ENCODE measurements at regions not wholly inside any gene's neighbourhood (a gene's known extent, or its start where the extent isn't known, plus 50 kb on each side); places are given as distances from the start of the nearest gene placed in this dataset.
A peak's percentile ranks its signal among the peaks of the same experiment; 100 is the strongest.

- FAIRE-seq (no peak), ATAC-seq (peak; percentile 14 to 55 (median 53)), DNase-seq (peak in 5 of 6 donors; percentile 39 to 80 (median 57))
- Histone ChIP-seq H3K36me3 (no peaks in the 10 kb centered on the region), H3K4me1 (peaks cover 13 to 16% (median 15%) of the 10 kb centered on the region in 3 donors), H3K27ac (peak overlapping the region; percentile 57 to 68 (median 64)), H3K4me3 (no peak overlapping the region), H3K27me3 (no peaks in the 10 kb centered on the region), H3K9me3 (no peaks in the 10 kb centered on the region)
- TF ChIP-seq CTCF (IDR thresholded peaks at IDR 0.05), result no peak
- WGBS, 2 donors, result 66 to 68% methylated on average over 21 of the region's 21 CpGs
- intact Hi-C loops (cut with DNase I), result no loop called here
Observed at GRCh38 chr15:70196372-70197316, 98.9 kb upstream of the TLE3 start.

DNA sequence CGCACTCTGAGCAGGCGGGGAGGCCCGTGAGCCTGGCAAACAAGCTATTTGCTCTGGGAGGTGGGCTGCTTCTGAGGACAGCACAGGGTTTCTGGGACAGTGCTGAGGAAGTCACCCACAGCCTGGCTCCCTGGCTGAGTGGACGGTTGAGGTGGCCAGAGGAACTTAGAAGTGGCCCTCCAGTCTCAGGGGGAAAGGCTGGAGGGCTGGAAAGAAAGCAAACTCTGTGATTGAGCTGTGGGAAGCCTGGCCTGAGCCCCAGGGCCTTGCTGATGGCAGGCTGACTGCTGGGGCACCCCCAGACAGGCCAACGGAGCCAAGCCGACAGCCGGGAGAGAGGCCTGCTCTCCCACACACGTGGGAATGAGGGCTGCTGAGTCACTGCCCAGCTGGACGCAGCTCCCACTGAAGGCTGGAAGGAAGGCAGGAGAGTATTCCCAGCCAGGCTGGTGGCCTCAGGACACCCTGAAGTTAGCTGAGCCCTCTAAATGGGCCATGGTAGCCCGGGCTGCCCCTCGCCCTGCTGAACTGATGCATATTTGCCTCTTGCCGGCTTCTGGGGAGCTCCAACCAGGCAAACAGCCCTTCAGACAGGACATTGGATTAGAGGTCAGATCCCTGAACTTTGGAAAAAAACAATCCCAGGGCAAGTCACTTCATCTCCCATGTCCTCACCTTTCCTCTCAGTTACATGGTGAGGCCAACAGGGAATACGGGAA, 98.0 kb upstream of the TLE3 start:
- peaks cover 13 to 16% (median 15%) of the 10 kb centered on the region in 3 donors for H3K4me1 ChIP-seq
- H3K4me3 ChIP-seq, result no peak overlapping the region
- intact Hi-C loops (cut with DNase I), result no loop called here
- no peak for FAIRE-seq
- peak overlapping the region; percentile 57 to 68 (median 64) for H3K27ac ChIP-seq
- H3K36me3 ChIP-seq, result no peaks in the 10 kb centered on the region
- TF ChIP-seq CTCF (IDR thresholded peaks at IDR 0.05), result no peak
- no peaks in the 10 kb centered on the region for H3K9me3 ChIP-seq
- H3K27me3 ChIP-seq, result no peaks in the 10 kb centered on the region
- DNase-seq, result peak; percentile 83 to 95 (median 91)
- 29% methylated on average over 13 of the region's 13 CpGs for WGBS, 2 donors
- ATAC-seq, result peak; percentile 95 to 97 (median 96)

DNA sequence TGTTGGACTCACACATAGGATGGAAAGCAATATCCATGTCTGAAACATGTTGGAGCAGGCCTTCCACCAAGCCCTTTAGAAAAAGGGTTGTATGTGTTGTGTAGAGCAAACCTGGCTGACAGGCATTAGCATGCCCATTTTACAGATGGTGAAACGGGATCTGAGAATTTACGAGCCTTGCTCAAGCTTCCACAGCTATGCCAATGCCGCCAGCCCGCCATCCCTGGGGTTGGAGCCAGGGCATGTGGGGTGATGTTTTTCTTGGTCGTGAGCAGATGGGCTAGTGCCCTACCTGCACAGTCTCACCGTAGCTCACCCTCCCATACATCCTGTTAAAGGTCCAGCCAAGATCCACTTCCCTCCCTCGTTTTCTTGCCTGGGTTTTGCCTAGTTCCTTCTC, 97.5 kb upstream of the TLE3 start:
- peak overlapping the region; percentile 57 to 68 (median 64) for H3K27ac ChIP-seq
- no peaks in the 10 kb centered on the region for H3K36me3 ChIP-seq
- intact Hi-C loops (cut with DNase I), result no loop called here
- peaks cover 13 to 16% (median 15%) of the 10 kb centered on the region in 3 donors for H3K4me1 ChIP-seq
- DNase-seq (peak in 1 of 6 donors; percentile 25), FAIRE-seq (no peak), ATAC-seq (peak in 1 of 4 donors; percentile 11)
- H3K9me3 ChIP-seq, result no peaks in the 10 kb centered on the region
- TF ChIP-seq CTCF (IDR thresholded peaks at IDR 0.05), result no peak
- no peak overlapping the region for H3K4me3 ChIP-seq
- WGBS, 2 donors, result 70 to 76% methylated on average over 7 of the region's 7 CpGs
- H3K27me3 ChIP-seq, result no peaks in the 10 kb centered on the region

DNA sequence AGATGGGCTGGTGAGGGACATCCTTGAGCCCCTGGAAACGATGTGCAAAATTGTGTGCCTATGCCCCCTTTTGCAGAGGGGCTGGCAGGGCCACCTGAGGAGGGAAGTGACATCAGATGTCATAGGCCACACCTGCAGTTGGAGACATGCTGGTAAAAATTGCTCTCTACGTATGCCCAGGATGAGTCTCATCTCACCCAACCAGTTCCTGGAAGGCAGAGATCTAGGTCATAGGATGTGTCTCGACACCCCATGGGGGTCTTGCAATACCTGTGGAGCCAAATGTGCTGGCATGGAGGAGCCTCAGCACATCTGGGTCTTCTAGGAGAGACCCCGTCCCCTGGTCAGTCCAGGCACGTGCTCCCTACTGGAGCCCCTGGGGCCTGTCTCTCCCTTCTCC, 96.5 kb upstream of the TLE3 start:
- DNase-seq (no peak), FAIRE-seq (no peak), ATAC-seq (no peak)
- Histone ChIP-seq H3K4me1 (peaks cover 13 to 16% (median 15%) of the 10 kb centered on the region in 3 donors), H3K27ac (no peak overlapping the region), H3K9me3 (no peaks in the 10 kb centered on the region), H3K36me3 (no peaks in the 10 kb centered on the region), H3K27me3 (no peaks in the 10 kb centered on the region), H3K4me3 (no peak overlapping the region)
- no peak for TF ChIP-seq CTCF (IDR thresholded peaks at IDR 0.05)
- WGBS, 2 donors, result 91 to 95% methylated on average over 5 of the region's 5 CpGs
- intact Hi-C loops (cut with DNase I), result no loop called here
